HL-60/S4 treated with retinoic acid at 250 ng/mL for 4 days and 3 days (cell line): ENCODE measurements at regions not wholly inside any gene's neighbourhood (a gene's known extent, or its start where the extent isn't known, plus 50 kb on each side); places are given as distances from the start of the nearest gene placed in this dataset.

ENCODE experiments used
- in situ Hi-C: fragments of 300-500 bp; cut with MboI; formaldehyde crosslinking; loops from 2 replicates; pipeline ENCODE4 v1.7.0; 2022; ENCODE audit warnings: low sequenced_read_pairs

DNA sequence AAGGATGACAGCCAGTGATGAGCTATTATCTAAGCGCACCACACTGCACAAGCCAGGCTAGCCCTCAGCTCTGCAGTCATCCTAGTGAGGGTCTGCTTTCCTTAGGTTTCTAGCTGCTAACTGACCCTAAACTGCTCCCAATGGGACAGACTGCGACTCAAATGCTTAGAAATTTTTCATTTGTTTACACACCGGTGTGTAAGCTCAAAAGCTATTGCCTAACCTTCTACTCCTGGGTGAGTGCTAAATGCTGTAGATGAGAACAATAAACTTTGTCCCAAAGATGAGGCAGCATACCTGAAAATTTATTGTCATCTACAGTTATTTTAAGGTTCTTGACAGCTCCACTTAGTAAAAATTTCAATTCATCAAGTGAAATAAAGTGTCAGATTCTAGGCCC, 311.4 kb downstream of the TMEM167A start:
- in situ Hi-C loops = no loop called here

DNA sequence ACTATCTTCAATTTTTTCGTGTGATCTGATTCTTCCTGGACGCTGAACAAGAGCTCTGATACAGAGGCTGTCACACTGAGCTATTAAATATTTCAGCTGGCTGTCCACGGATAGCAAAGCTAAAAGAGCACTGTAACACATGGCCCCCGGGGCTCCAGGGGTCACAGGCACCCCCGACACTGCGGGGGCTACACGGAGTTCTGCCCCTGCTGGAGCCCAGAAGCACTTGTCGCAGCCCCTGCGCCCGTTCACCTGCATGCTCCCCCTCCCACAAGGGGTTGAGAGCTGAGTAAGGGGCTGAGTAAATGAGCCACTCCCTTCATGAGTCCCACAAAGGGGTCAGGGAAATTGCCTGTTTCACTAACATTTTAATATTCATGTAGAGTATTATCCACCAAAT, 316.3 kb downstream of the TMEM167A start:
- in situ Hi-C loops = no loop called here

DNA sequence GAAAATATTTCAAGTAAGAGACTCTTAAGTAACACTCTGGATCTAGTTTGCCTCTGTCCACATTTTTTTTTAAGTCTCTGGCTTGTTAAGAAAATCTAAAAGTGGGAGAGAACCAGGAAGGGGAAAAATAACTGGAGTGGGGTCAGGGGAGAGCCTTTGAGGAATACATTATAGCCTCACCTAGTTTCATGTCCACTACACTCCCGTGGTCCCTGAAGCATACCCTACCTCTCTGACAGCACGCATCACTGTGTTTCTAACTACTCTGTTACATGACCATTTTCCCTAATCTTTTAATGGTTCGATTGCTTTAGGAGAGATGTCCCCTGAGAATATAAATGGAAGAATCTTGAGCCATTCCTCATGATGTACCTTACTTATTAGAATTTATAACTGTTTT, 318.3 kb downstream of the TMEM167A start:
- in situ Hi-C loops = no loop called here

DNA sequence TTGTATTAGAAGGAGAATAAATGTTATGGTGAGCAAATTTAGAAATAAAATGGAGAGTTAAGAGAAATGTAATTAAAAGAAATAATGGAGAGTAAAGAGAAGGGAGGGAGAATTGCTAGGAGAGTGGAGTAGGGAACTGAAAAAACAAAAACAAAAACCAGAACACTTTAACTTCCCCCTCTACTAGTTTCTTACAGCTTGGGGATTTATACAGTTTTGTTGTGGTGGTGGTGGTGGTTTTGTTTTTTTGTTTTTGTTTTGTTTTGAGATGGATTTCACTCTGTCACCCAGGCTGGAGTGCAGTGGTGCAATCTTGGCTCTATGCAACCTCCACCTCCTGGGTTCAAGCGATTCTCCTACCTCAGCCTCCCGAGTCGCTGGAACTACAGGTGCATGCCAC, 322.4 kb downstream of the TMEM167A start:
- in situ Hi-C loops = no loop called here

DNA sequence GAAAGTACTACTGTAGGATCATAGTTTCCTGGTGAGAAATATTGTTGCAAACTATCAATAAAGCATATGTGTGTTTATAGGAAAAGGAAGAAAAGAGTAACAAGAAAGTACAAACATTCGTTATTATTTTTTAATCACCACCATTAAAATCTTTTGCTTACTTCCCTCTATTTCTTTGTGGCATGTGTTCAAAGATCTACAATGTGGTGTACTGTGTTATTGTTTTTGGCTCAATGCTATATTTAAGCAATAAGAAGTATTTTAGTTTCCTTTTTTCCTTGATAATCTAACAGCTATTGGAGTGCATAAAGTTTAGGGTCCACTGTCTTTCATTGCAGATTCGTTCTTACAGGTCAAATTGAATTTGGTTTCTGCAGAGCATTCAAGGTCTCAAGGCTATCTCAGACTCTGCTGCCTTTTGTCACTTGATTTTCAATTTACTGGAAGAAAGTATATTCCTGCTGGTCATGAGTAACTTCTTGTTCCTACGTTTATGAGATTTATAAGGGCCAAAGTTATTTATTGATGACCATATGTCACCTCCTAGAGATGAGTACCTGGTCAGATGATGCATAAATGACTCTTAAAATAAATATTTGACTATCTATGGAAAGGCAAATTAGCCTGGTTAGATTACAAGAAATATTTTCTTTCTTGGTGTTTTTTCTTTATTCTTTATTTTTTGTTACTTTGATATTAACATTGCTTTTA, 323.0 kb downstream of the TMEM167A start:
- in situ Hi-C loops = no loop called here

DNA sequence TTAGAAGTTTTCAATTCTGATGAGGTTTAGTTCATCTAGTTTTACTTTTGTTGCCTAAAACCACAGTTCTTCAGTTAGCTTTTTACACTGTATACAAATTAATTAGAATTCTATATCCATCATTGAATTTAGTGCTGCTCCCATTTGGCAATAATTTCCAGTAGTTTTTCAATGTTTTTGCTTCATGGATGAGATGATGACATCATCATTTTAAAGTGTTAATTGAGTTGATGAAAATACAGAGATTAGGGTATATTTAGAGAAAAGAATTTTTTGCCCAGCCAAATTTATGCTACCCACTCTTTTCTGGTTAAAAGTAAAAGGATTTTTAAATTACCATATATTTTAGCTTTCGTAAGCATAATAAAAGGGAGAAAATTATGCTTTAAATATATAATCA, 323.8 kb downstream of the TMEM167A start:
- in situ Hi-C loops = no loop called here

DNA sequence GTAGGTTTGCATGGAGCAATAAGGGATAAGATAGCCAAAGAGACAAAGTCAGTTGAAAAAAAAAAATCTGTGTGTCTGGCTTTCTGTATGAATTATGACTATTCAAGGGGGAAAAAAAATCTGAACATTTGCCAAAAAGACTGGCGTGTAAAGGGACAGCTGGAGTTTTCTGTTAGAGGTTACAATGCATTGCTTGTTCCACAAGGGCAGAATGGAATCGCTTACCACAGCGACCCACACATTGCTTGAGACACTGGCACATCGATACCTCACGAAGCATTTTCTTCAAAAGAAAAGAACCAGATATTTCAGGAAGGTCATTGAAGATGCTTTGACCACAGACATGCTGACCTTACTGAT, 327.8 kb downstream of the TMEM167A start:
- in situ Hi-C loops = no loop called here

DNA sequence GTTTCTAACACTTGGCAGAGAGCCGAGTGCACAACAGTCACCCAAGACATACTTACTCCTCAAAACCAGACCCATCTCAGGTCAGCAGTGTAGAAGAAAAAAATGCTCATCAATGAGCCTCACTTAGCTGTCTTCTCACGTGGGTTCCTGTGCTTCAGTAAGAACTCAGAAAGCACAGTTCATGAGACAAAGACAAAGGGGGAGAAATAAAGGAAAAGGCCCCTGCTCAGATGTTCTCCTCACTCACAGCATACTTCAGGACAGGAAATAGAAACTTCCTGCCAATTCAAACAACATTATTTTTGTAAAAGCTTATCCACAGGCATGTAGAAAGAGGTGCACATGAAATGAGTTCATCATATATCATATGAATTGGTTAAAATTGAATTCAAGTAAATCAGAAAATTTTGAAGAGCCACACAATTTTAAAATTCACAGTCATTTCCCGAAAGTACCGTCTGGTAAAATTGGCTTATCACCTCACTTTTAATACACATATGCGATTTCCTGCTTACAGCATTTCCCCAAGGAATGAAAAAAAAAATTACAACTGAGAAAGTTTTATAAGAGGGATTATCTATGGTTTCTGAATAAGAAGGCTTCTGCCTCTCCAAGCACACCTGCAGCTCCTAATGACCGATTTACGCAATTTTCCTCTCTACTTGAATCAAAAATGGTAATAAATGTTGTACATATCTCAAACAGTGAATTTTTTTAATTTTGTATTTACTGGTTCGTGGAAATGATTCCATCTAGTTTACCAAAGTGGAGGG, 328.3 kb downstream of the TMEM167A start:
- in situ Hi-C loops = no loop called here

DNA sequence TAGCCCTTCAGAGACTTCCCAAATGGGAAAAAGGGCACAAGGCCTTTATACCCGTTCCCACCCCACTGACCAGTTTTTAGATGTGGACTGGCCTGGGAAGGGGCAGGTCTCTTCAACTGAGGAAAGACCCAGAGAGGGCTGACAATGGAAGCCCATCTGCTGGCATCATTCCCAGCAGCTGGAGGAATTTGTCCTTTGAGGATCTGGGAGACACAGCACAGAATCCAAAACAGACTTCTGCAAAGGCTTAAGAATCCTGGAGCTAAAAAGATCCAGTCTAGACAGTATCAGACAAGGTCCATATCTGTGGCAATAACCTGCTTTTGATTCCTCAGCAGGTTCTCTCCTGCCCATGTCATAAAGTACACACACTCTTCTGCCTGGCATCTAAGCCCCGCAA, 329.2 kb downstream of the TMEM167A start:
- in situ Hi-C loops = no loop called here

DNA sequence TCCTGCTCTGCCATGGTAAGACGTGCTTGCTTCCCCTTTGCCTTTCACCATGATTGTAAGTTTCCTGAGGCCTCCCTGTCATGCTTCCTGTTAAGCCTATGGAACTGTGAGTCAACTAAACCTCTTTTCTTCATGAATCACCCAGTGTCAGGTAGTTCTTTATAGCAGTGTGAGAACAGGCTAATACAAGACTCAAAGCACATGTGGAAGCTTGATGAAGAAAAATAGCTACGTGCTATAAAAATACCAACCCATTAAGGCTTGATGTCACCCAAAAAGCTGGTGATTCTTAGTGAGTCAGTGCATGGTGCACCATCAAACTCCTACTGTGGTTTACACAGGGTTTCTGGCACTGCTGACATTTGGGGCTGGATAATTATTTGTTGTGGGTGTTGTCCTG, 332.2 kb downstream of the TMEM167A start:
- in situ Hi-C loops = no loop called here

DNA sequence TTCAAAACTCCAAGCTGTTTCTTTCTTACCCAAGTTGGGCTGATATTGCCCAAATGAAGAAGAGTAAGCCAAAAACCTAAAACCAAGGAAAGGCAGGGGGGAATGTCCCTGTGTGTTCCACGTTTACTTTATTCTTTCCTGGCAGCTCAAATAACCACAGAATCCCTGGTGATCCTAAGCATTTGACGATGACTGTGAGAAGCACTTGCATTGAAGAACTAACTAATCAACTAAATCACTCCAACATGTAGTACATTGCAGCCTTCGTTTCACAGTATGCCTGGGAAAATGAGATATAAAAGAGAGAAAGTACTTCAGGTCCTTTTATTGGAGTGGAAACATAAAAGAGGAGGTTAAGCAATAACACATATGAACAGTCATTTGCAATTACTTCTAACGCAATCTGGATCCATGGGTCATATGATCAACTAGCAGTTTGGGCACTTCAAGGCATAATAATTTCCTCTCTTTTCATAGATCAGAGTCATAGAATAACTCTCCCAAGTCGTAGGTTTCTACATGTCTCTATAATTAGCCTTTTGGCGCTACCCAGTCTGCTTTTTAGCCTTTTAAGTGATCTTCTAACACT, 338.4 kb downstream of the TMEM167A start:
- in situ Hi-C loops = no loop called here

DNA sequence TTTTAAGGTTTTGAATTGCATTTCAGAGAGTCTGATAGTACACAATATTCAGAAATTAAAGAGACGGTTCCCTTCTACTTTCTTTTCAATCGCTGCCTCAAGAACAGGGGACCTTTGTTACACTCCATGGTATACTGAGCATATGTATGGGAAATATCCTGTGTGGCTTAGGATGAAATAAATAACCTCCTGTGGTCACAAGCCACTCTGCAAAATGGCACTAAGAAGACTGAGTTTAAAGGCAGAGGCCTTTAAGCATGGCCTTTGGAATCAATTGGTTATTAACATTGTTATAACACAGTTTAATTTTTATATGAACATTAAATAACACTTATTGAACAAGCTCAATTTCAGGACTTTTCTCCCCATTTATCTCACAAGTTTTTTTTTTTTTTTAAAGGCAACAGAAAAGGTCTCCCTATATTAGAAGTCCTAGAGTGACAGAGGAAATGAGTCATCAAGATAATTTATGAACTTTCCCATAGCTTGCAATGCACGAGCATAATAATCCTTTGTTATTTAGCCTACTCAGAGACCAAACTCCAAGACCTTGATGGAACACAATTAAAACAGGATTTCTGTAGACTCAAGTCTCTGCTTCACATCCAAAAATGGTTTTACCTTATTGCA, 341.9 kb downstream of the TMEM167A start:
- in situ Hi-C loops = no loop called here

DNA sequence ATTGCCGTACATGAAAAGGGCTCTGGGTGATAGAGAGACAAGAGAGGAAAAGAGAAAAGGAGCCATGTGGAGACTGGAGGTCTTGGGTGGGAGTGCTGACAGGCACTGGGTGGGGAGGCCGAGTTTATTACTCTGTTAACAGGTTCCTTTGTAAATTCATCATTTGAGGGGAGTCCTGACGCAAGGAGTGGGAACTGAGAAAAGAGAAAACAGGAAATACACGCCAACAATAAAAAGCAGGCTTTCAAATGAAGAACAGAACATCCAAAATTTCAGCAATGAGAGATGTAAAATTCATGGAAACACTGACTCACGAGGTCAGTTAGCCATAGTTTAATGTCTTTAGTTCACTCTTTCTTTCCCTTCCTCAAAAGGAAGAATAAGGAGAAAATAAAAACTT, 342.8 kb downstream of the TMEM167A start:
- in situ Hi-C loops = no loop called here

DNA sequence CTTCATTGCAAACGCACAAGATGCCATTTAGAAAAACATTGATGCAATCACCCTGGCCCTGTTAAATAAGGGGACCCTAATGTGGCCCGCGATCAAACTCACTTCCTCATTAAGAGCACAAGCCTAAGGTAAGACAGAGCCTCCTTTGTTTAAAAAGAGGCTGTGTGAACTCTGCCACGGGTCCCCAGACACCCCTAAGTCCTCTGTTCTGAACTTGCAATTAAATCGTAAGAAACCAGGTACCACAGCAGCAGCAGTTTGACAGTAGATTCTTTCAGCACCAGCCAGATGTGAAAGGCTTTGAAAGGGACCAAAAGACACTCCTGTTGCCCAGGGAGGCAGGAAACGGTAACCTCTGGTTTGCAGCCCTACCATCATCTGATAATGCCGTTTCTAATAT, 346.3 kb downstream of the TMEM167A start:
- in situ Hi-C loops = no loop called here

DNA sequence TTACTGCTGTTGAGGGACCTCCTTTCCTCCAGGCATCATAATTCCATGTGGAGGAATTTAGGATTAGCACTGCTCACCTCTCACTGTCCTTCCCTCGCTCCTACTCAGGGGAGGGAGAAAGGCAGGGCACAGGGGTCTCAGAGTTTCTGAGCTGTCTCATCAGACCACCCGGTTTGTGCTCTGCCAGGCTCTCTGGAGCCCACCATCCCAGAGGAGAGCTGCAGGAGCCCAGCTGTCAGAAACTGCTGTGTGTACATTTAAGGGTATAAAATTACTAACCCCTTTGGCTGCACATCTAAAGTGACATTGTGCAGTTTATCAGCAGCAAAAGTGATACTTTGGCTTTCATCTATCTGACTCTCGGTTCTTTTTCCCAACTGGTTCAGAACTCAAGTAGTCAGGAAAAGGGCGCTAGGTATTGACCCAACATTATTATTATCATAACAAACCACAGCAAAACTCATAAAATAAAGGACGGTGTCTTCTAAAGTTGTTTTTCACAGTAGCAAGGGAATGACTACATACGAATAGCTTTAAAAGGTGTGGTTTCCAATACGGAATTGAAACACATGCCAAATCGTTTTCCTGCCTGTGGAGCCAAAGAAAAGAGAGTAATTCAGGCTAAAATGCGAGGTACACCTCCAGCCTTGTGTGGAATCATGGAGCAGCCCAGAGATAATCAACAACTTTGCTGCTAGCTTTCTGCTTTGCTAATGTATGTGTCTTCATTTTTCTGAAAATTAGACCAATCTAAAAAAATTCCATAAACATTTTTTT, 348.1 kb downstream of the TMEM167A start:
- in situ Hi-C loops = no loop called here

DNA sequence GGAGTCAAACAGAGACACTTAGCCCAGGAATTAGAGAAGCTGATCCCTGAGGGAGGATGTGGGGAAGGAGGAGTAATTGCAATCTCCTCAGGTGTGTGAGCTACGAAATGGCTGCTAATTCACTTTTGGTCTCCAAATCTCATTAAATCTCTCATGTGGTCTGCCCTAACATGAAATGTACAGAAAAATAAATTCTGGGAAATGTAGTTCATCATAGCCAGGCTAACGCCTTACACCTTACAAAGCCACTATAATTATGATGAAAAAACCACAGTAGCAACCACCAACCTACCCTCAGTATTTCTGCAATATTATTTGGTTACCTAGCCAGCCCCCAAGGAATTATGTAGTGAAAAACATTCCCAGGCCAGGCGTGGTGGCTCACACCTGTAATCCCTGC, 354.0 kb downstream of the TMEM167A start:
- in situ Hi-C loops = no loop called here

DNA sequence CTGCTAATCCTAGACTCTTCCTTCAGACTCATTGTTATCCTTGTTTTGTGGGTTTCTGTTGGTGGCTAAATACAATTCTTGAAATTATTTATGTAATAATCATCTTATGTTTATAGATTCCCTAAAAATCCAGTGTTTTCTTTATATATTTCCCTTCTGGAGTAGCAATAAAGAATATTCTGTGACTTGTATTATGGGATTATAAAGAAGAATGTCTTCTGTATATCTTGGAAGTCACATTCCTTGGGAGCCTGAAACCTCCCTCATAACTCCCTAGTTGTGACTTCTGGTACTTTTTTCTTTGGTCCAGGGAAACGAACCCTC, 356.1 kb downstream of the TMEM167A start:
- in situ Hi-C loops = no loop called here

DNA sequence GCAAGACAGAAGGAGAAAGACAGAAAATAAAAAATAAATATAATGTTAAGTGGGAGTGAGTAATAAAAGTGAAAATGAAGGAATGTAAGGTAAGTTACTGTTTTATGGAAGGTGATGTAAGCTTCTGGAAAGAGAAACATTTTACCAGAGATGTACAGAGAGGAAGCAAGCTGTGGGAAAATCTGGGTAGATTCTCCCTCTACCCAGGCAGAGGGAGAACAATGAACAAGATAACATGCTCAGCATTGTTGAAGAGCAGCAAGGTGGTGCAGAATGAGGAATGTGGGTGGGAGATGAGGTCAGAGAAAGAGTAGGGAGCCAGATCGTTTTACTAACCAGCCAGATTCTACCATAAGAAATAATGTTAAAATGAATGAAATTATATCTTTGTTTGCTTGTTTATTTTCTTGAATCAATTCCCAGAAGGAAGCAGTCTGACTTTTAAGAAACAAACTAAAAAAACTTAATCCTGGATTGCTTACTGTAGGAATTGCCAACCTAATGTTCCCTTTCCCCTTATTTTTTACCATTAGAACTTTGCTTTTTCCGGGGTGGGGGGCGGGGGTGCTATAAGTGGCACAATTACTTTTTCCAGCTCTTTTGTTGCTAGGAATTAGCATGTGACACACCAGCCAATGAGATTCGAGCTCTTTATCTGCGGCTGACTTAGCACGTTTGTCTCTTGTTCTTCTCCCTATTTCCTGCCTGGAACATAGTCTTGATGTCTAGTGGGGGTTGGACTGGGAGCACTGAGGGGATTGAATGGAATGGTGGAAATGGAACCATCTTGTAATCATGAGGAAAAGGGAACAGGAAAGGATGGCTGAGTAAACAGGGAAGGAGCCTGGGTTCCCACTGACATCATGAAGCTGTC, 356.7 kb downstream of the TMEM167A start:
- in situ Hi-C loops = no loop called here

DNA sequence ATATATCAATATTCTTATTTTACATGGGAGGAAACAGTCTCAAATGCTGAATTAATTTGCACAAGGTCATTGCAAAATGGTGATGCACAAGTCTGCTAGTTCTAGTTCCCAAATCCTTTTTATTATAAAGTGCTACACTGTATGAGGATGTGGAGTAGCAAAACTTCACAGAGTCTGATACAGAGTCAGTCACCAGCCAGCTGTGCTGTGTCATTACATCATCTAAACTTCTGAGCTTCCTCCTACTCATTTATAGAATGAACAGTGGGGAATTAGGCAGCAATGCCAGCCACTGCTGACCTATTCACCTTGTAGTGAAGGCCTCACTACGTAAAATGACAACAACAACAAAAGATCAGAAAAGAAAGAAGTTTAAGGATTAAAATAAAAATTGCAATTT, 357.8 kb downstream of the TMEM167A start:
- in situ Hi-C loops = no loop called here

DNA sequence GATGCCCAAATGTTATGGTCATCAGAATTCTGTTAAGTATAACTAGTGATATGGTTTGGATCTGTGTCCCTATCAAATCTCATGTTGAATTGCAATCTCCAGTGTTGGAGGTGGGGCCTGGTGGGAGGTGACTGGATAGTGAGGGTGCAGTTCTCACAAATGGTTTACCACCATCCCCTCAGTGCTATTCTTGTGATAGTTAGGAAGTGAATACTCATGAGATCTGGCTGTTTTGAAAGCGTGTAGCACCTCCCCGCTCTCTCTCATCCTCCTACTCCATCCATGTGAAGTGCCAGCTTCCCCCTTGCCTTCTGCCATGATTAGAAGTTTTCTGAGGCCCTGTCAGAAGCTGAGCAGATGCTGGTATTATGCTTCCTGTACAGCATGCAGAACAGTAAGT, 359.5 kb downstream of the TMEM167A start:
- in situ Hi-C loops = no loop called here
